C4-2B (cell line): ENCODE measurements at regions not wholly inside any gene's neighbourhood (a gene's known extent, or its start where the extent isn't known, plus 50 kb on each side); places are given as distances from the start of the nearest gene placed in this dataset.

Source experiments
- H3K27ac ChIP-seq: fragments of 450-650 bp; 2 replicates; pipeline ENCODE4 v1.5.1; 2017
- CTCF ChIP-seq: fragments of 450-650 bp; conservative IDR thresholded peaks from 2 replicates; pipeline ENCODE4 v1.5.1; 2017; ENCODE audit warnings: mild to moderate bottlenecking
- ZFX ChIP-seq: fragments of 450-650 bp; IDR thresholded peaks from 2 replicates; pipeline ENCODE4 v1.6.1; 2017

GRCh38 chr4:12146339-12146738 is 717.6 kb upstream of the HS3ST1 start:
- TF ChIP-seq CTCF, result no peak
- no peak for TF ChIP-seq ZFX

GRCh38 chr4:12145768-12146167 is 717.1 kb upstream of the HS3ST1 start:
- no peak overlapping the region for H3K27ac ChIP-seq
- TF ChIP-seq ZFX (no peak), CTCF (no peak)

More at GRCh38 chr4:12146339-12146738, 717.6 kb upstream of the HS3ST1 start:
- no peak overlapping the region for H3K27ac ChIP-seq

GRCh38 chr4:12145106-12145505 is 716.4 kb upstream of the HS3ST1 start:
- H3K27ac ChIP-seq, result no peak overlapping the region
- no peak for TF ChIP-seq ZFX
- TF ChIP-seq CTCF, result no peak

GRCh38 chr4:12144051-12144450 is 715.4 kb upstream of the HS3ST1 start:
- no peak overlapping the region for H3K27ac ChIP-seq
- TF ChIP-seq CTCF (no peak), ZFX (no peak)

- H3K27ac ChIP-seq, result no peak overlapping the region
- TF ChIP-seq CTCF (no peak), ZFX (no peak)
Observed at GRCh38 chr4:12140864-12141263, 712.2 kb upstream of the HS3ST1 start.

GRCh38 chr4:12139296-12139695 is 710.6 kb upstream of the HS3ST1 start:
- H3K27ac ChIP-seq, result no peak overlapping the region
- TF ChIP-seq CTCF (no peak), ZFX (no peak)

GRCh38 chr4:12138488-12138887 is 709.8 kb upstream of the HS3ST1 start:
- TF ChIP-seq CTCF, result no peak
- TF ChIP-seq ZFX, result no peak
- no peak overlapping the region for H3K27ac ChIP-seq
